Osteocyte (in vitro differentiated cells): ENCODE measurements at regions not wholly inside any gene's neighbourhood (a gene's known extent, or its start where the extent isn't known, plus 50 kb on each side); places are given as distances from the start of the nearest gene placed in this dataset.

Experiments used
- DNase-seq: peaks from one replicate; pipeline ENCODE4 v3.0.0; 2021; ENCODE audit warnings: mixed read lengths; ENCODE audit not compliant: unreplicated experiment; ENCODE audit errors: extremely low spot score
- H3K27ac Mint-ChIP-seq: one replicate; pipeline ENCODE4 v1.8.0; 2021; ENCODE audit warnings: mild to moderate bottlenecking, mixed read lengths; ENCODE audit not compliant: unreplicated experiment
- H3K27me3 Mint-ChIP-seq: one replicate; pipeline ENCODE4 v1.8.0; 2021; ENCODE audit warnings: mixed read lengths; ENCODE audit not compliant: unreplicated experiment
- H3K36me3 Mint-ChIP-seq: one replicate; pipeline ENCODE4 v1.8.0; 2021; ENCODE audit warnings: mixed read lengths; ENCODE audit not compliant: unreplicated experiment
- H3K4me1 Mint-ChIP-seq: one replicate; pipeline ENCODE4 v1.8.0; 2021; ENCODE audit warnings: mixed read lengths; ENCODE audit not compliant: unreplicated experiment
- H3K4me3 Mint-ChIP-seq: one replicate; pipeline ENCODE4 v1.8.0; 2021; ENCODE audit warnings: mild to moderate bottlenecking, moderate library complexity, mixed read lengths; ENCODE audit not compliant: unreplicated experiment
- H3K9me3 Mint-ChIP-seq: one replicate; pipeline ENCODE4 v1.8.0; 2021; ENCODE audit warnings: mixed read lengths; ENCODE audit not compliant: unreplicated experiment
- CTCF ChIP-seq: fragments of 200-600 bp; sonication (generic); IDR thresholded peaks from 2 replicates; pipeline ENCODE4 v1.5.0; 2021; ENCODE audit warnings: antibody characterized with exemption, mild to moderate bottlenecking, moderate library complexity

DNA sequence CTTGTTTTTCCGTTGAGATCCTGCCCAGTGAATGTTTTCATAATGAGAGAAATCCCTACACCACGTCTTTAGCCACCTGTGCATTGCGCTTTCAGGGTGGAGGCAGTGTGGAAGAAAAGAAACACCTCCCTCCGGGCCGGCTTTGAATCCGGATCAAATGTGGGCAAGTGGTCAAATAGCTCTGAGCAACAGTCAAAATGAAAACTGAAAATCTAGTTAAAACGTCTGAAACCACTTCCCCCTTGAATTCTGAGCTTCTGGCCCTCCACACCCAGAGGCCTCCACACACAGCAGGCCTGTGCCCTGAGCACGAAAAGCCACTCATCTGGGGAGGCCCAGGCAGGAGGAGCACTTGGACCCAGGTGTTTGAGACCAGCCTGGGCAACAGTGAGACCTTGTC lies 263.6 kb upstream of the SALL3 start:
- no peaks in the 10 kb centered on the region for H3K36me3 Mint-ChIP-seq
- H3K4me1 Mint-ChIP-seq = no peaks in the 10 kb centered on the region
- no peaks in the 10 kb centered on the region for H3K27me3 Mint-ChIP-seq
- no peak overlapping the region for H3K4me3 Mint-ChIP-seq
- H3K27ac Mint-ChIP-seq = no peak overlapping the region
- peaks cover 25% of the 10 kb centered on the region for H3K9me3 Mint-ChIP-seq
- no peak for DNase-seq
- no peak for TF ChIP-seq CTCF

DNA sequence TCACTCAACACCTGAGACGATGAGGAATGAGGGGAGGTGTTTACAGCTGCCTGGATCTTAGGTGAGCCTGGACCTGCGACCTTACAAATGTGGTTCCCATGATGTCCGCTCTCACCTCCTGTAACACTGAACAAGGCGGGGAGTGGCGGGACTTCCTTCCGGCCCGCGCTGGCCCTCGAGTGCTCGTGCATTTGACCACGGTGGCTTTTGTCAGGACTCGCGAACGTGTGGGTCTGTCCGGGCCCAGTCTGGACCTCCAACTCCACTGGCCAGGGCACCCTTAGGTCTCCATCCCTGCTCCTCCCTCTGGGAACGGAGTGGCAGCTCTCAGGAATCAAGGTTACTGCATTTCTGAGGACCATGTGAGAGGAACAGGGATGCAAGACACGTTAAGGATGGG lies 263.0 kb upstream of the SALL3 start:
- TF ChIP-seq CTCF = no peak
- H3K27ac Mint-ChIP-seq = no peak overlapping the region

DNA sequence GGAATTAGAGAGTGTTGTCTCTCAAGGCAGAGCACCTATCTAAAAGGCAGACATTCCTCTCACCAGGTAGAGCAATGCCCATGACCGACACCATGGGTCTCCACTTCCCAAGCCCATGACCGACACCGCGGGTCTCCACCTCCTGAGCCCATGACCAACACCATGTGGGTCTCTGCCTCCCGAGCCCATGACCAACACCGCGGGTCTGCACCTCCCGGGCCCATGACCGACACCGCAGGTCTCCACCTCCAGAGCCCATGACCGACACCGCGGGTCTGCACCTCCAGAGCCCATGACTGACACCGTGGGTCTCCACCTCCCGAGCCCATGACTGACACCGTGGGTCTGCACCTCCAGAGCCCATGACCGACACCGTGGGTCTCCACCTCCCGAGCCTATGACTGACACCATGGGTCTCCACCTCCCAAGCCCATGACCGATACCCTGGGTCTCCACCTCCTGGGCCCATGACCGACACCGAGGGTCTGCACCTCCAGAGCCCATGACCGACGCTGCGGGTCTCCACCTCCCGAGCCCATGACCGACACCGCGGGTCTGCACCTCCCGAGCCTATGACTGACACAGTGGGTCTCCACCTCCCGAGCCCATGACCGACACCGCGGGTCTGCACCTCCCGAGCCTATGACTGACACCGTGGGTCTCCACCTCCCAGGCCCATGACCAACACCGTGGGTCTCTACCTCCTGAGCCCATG lies 262.4 kb upstream of the SALL3 start:
- Mint-ChIP-seq H3K27me3 (no peaks in the 10 kb centered on the region), H3K36me3 (no peaks in the 10 kb centered on the region), H3K4me3 (no peak overlapping the region), H3K4me1 (no peaks in the 10 kb centered on the region), H3K27ac (no peak overlapping the region), H3K9me3 (peaks cover 22% of the 10 kb centered on the region)
- TF ChIP-seq CTCF = no peak
- DNase-seq = no peak

More for the DNA sequence above, 263.0 kb upstream of the SALL3 start:
- no peaks in the 10 kb centered on the region for H3K27me3 Mint-ChIP-seq
- no peaks in the 10 kb centered on the region for H3K4me1 Mint-ChIP-seq
- no peak for DNase-seq
- no peak overlapping the region for H3K4me3 Mint-ChIP-seq
- no peaks in the 10 kb centered on the region for H3K36me3 Mint-ChIP-seq
- H3K9me3 Mint-ChIP-seq = peaks cover 22% of the 10 kb centered on the region

DNA sequence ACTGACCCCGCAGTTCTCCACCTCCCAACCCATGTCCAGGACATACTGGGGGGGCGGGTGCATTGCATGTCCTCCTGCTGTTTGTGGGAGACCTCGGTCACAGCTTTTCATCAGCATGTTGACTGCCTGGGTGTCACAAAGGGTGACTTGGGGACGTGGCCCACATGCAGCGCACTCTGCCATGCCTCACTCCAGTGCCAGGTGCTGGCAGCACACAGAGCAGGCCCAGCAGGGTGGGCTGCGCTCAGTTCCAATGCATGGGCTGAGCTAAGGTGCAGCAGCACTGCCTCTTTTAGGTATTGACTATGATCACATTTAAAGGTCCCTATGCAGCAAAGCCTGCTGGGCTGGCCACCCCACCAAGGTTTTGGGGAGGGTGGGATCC lies 261.9 kb upstream of the SALL3 start:
- TF ChIP-seq CTCF = no peak
- Mint-ChIP-seq H3K27me3 (no peaks in the 10 kb centered on the region), H3K4me1 (no peaks in the 10 kb centered on the region), H3K9me3 (peaks cover 22% of the 10 kb centered on the region), H3K4me3 (no peak overlapping the region), H3K27ac (no peak overlapping the region), H3K36me3 (no peaks in the 10 kb centered on the region)
- DNase-seq = no peak

DNA sequence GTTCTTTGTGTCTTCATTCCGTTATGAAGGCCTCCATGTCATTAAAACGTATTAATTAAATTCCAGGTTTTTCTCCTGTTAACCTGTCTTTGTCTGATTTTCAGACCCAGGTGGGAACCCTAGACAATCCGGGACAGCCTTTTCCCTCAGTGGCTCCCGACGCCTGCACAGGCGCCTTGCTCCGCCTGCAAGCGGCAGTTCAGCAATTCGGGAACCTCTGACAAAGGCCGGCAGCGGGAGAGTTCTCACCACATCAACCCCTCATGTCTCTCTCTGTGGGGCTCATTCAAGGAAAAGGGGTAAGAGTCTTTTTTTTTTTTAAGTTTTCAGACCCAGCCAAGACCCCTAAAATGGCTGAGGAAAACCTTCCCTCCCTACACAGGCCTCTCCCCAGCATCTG lies 259.8 kb upstream of the SALL3 start:
- H3K27me3 Mint-ChIP-seq = no peaks in the 10 kb centered on the region
- H3K27ac Mint-ChIP-seq = no peak overlapping the region
- no peaks in the 10 kb centered on the region for H3K36me3 Mint-ChIP-seq
- no peaks in the 10 kb centered on the region for H3K4me1 Mint-ChIP-seq
- no peak for TF ChIP-seq CTCF
- no peak overlapping the region for H3K4me3 Mint-ChIP-seq
- peaks cover 15% of the 10 kb centered on the region for H3K9me3 Mint-ChIP-seq
- no peak for DNase-seq
